Activated naive CD4-positive, alpha-beta T cell (primary cell): ENCODE measurements at regions not wholly inside any gene's neighbourhood (a gene's known extent, or its start where the extent isn't known, plus 50 kb on each side); places are given as distances from the start of the nearest gene placed in this dataset.
"Not testable (repeated sequence)": the region's sequence is repeated elsewhere in the genome, so short reads cannot be mapped to it uniquely, and the experiment has no call there.

ENCODE experiments used
- DNase-seq, 4 experiments: peaks; one replicate each; lab custom pipeline; 2025; lab: John Stamatoyannopoulos, UW

GRCh38 chr1:208465786-208466590 is 221.8 kb upstream of the PLXNA2 start:
- DNase-seq, result no peak

GRCh38 chr1:208467151-208467780 is 223.1 kb upstream of the PLXNA2 start:
- DNase-seq, result no peak

GRCh38 chr1:208475449-208475848 is 231.3 kb upstream of the PLXNA2 start:
- DNase-seq, result no peak

GRCh38 chr1:208475951-208476845 is 232.0 kb upstream of the PLXNA2 start:
- DNase-seq, result no peak

- no peak for DNase-seq
Measured at GRCh38 chr1:208476846-208477170, 232.6 kb upstream of the PLXNA2 start.

GRCh38 chr1:208479435-208479834 is 235.3 kb upstream of the PLXNA2 start:
- no peak for DNase-seq

GRCh38 chr1:208485512-208485911 is 241.3 kb upstream of the PLXNA2 start:
- no peak for DNase-seq

DNA sequence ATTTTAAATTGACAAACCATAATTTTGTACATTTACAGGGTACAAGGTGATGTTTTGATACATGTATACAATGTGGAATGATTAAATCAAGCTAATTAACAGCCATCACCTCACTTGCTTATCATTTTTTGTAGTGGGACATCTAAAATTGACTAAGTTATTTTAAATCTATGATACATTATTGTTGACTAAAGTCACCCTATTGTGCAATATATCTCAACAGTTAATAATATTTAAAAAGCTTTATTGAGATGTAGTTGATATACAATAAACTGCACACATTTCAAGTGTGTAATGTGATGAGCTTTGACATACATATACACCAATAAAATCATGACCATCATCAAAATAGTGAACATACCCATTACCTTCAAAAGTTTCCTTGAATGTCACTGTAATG is 242.5 kb upstream of the PLXNA2 start:
- no peak for DNase-seq

DNA sequence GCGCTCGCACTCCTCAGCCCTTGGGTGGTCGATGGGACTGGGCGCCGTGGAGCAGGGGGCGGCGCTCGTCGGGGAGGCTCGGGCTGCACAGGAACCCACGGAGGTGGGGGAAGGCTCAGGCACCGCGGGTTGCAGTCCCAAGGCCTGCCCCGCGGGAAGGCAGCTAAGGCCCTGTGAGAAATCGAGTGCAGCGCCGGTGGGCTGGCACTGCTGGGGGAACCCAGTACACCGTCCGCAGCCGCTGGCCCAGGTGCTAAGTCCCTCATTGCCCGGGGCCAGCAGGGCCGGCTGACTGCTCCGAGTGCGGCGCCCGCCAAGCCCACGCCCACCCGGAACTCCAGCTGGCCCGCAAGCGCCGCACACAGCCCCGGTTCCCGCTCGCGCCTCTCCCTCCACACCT is 244.2 kb upstream of the PLXNA2 start:
- DNase-seq, result not testable (repeated sequence)

DNA sequence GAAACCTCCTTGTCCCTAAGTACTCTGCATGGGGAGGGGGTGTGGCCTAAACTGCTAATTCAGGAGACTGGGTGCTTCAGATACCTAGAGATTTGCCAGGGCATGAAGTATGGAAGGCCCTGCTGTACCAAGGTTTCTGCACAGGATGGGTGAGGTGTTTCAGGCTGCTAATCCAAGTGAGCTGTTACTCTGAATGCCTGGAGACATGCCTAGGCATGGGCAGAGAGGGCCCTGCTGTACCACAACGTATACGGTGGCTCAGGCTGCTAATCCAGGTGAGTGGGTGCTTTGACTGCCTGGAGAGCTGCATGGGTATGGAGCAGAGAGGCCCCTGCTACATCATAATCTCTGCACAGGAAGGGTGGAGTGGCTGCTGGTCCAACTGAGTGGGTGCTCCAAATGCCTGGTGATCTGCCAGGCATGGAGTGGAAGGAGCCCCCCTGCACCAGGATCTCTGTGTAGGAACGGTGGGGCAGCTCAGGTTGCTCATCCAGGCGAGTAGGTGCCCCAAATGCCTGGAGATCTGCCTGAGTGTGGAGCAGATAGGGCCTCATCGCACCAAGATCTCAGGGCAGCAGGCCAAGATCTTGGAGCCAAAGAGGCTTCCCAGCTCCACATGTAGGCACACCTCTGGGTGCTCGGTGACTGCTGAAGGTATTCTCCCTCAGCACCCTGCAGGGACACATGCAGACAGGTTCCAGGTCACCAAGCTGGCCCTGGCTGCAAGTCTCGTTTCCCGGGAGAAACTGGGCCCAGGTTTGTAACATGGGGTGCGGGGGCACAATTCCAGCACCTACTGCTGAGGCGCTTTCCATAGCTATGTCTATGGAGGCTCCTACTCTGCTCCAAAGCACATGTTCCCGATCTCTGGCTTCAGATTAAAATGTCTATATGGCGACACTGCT is 252.5 kb upstream of the PLXNA2 start:
- no peak for DNase-seq

DNA sequence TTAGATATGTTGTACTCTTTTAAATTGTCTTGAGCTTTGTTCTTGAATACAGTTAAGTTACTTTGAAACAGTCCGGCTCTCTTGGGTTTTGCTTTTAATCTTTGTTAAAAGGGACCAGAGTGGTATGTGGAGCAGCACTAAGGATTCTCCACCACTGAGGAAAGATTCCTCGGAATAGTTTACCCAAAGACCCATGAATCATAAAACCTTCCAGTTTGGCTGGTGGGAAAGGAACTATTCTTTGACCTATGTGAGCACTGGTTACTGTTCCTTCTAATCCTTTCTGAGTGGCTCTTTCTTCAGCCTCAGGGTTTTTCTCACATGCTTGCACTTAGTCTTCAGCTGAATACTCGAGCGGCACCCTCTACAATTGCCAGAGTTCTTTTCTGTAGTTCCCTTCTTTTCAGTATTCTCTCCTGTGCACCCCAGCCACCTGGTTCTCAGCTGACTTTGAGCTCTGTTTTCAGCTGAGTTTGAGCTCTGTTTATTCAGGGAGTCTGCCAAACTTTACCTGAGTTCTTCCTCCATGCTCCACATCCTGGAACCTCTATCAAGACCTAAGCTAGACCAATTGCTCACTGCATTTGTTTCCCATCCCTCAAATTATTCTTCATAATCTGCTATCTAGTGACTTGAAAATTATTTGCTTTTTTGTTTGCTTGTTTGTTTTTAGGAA is 253.8 kb upstream of the PLXNA2 start:
- DNase-seq, result no peak

DNA sequence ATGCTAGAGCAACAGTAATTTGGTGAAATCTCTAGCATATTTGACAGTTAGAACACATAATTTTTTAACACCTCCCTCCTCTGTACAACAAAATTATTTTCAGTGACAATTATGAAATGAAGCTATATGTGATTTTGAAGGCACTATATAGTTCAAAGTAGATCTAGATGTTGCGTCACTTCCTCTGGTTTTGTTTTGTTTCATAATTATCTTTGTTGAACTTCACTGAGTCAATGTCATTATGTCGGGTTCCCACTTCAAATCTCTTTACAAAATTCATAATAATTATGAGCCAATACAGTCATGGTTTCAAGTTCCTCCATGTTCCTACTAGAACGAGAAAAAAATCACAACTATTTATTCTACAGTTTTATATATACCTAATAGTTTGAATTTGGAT is 254.8 kb upstream of the PLXNA2 start:
- no peak for DNase-seq

GRCh38 chr1:208499601-208500000 is 255.4 kb upstream of the PLXNA2 start:
- DNase-seq, result no peak

DNA sequence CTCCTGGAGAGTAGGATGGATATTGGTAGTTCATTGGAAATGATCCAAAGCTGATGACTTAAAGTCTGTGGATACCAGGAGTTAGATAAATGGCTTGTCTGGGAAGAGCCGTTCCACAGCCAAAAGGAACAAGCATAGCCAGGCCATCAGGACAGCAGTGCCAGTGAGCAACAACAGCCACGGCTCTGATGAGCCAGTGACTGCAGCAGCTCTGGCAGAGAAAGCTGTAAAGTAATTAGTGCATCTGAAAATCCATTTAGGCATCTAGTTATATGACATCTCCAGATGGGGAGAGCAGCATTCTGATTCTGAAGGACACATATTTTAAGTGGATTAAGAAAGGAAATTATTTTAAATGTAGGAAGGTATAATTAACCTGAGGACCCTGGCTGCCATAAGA is 256.2 kb upstream of the PLXNA2 start:
- no peak for DNase-seq

DNA sequence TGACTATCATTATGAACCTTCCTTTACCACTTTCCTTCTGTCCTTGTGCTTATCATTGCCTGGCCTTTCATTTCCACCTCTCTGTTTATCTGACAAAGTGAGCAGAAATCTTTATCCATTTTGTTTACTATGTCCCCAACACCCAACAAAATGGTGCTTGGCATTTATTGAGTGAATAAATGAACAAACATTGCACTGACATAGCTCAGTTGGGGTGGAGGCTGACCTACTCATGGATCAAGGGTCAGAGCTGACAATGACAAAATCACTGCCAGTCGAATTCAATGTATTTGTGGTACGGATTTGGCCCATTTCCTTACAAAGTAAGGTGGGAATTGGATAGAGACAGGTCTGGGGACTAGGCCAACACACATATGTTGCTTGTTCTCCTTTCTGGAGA is 257.4 kb upstream of the PLXNA2 start:
- DNase-seq, result no peak

DNA sequence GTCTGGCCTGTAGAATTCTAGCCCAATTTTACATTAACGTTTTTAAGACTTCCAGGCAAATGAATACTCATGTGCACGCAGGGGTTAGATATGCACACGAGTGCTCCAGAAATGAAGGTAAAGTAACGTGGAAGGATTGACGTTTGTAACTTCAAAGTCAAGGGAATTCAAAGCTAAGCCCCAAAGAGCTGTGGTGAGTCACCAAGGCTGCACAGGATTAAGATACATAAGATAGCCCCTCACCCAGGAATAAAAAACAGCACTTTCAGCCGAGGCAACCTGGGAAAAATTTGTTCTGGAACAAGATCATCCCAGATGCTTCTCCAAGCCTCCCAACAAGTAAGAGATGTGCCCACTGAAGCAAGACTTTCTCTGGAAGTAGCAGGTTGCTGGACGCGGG is 259.6 kb upstream of the PLXNA2 start:
- no peak for DNase-seq

- DNase-seq, result no peak
Measured at GRCh38 chr1:208506812-208507211, 262.6 kb upstream of the PLXNA2 start.

GRCh38 chr1:208509072-208509471 is 264.9 kb upstream of the PLXNA2 start:
- no peak for DNase-seq

DNA sequence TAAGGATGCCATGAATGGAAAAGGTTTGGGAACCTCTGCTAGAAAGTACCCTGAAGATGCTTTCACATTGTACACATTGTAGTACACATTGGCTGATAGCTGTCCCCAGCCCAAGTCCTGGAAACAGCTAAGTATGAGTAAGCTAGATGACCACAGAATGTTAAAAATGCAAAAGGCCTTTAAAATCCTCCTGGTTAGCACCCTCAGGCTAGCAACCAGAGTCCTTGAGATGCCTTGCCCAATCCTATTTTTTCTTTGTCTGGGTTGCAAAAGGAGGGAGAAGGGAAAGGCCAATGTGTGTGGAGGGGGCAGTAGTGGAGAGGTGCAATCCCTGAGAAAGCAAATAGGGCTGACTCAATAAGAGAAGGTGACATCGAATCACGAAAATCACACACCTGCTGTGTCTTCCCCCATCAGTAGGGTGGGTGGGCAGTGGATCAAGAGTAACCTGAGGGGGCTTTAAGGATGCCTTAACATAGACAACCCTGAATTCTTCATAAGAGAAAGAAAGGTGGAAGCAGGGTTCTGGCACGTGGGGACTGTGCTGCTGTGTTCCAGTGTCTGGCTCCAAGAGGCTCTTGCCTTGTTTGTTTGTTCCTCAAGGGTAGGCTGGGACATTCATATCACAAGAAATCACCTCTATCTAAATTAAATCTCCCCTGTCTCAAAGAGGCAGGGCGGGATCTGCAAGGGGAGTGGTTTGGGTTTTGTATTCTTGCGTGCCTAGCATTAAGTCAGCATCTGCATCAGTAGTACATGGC is 266.2 kb upstream of the PLXNA2 start:
- DNase-seq, result no peak

GRCh38 chr1:208511242-208511860 is 267.2 kb upstream of the PLXNA2 start:
- DNase-seq, result no peak
